Kidney epithelial cell (primary cell): ENCODE measurements at regions not wholly inside any gene's neighbourhood (a gene's known extent, or its start where the extent isn't known, plus 50 kb on each side); places are given as distances from the start of the nearest gene placed in this dataset.

Source experiments
- DNase-seq: peaks from one replicate; pipeline ENCODE4 v3.0.0-alpha.2; 2010; ENCODE audit warnings: low read depth
- H3K27me3 ChIP-seq: 2 replicates; pipeline ENCODE4 v1.6.0; 2011; ENCODE audit warnings: low read length; ENCODE audit not compliant: control insufficient read depth, insufficient read depth
- H3K36me3 ChIP-seq: 2 replicates; pipeline ENCODE4 v1.5.1; 2011; ENCODE audit warnings: low read length; ENCODE audit not compliant: control insufficient read depth, insufficient read depth
- H3K4me3 ChIP-seq: 2 replicates; pipeline ENCODE4 v1.5.1; 2011; ENCODE audit warnings: low read depth, mild to moderate bottlenecking, control low read depth, low read length
- CTCF ChIP-seq: IDR thresholded peaks from 2 replicates; pipeline ENCODE4 v1.5.1; 2011; ENCODE audit warnings: mild to moderate bottlenecking, moderate library complexity, low read length, control low read depth, inconsistent platforms; ENCODE audit not compliant: insufficient read depth, poor library complexity, severe bottlenecking

DNA sequence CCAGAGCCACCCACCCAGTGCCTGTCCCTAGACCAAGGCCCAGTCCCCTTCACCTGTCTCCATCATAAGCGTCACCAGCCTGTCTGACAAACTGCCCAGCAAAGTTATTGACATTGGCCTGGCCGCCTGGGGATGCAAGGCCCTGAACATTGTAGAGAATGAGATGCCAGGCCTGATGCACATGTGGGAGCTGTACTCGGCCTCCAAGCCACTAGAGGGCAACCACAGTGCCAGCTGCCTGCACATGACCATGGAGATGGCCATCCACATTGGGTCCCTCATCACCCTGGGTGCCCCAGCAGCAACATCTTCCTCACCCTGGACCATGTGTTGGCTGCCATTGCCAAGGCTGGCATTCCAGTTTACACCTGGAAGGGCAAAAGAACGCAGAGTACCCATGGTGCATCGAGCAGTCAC, 63.7 kb upstream of the ANTXRL start:
- DNase-seq: no peak
- no peak overlapping the region for H3K4me3 ChIP-seq
- H3K27me3 ChIP-seq: peaks cover 6% of the 10 kb centered on the region
- TF ChIP-seq CTCF: no peak
- H3K36me3 ChIP-seq: no peaks in the 10 kb centered on the region

DNA sequence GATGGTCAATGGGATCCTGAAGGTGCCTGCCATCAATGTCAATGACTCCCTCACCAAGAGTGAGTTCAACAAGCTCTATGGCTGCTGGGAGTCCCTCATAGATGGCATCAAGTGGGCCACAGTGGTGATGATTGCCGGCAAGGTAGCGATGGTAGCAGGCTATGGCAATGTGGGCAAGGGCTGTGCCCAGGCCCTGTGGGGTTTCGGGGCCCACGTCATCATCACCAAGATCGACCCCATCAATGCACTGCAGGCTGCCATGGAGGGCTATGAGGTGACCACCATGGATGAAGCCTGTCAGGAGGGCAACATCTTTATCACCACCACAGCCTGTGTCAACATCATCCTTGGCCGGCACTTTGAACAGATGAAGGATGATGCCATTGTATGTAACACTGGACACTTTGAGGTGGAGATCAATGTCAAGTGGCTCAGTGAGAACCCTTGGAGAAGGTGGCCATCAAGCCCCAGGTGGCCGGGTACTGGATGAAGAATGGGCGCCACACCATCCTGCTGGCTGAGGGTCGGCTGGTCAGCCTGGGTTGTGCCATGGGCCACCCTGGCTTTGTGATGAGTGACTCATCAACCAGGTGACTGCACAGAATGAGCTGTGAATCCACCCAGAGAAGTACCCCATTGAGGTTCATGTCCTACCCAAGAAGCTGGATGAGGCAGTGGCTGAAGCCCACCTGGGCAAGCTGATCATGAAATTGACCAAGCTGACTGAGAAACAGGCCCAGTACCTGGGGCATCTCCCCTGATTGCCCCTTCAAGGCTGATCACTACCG, 63.0 kb upstream of the ANTXRL start:
- DNase-seq: no peak
- no peak overlapping the region for H3K4me3 ChIP-seq
- no peaks in the 10 kb centered on the region for H3K36me3 ChIP-seq
- H3K27me3 ChIP-seq: peaks cover 7% of the 10 kb centered on the region
- no peak for TF ChIP-seq CTCF

- peaks cover 7% of the 10 kb centered on the region for H3K27me3 ChIP-seq
- H3K4me3 ChIP-seq: no peak overlapping the region
- no peak for DNase-seq
- no peaks in the 10 kb centered on the region for H3K36me3 ChIP-seq
- TF ChIP-seq CTCF: no peak
These were observed 62.4 kb upstream of the ANTXRL start for GRCh38 chr10:46224414-46224682.

- Histone ChIP-seq H3K36me3 (no peaks in the 10 kb centered on the region), H3K27me3 (peaks cover 7% of the 10 kb centered on the region), H3K4me3 (no peak overlapping the region)
- no peak for DNase-seq
- no peak for TF ChIP-seq CTCF
These were observed 61.2 kb upstream of the ANTXRL start for GRCh38 chr10:46225597-46225996.

DNA sequence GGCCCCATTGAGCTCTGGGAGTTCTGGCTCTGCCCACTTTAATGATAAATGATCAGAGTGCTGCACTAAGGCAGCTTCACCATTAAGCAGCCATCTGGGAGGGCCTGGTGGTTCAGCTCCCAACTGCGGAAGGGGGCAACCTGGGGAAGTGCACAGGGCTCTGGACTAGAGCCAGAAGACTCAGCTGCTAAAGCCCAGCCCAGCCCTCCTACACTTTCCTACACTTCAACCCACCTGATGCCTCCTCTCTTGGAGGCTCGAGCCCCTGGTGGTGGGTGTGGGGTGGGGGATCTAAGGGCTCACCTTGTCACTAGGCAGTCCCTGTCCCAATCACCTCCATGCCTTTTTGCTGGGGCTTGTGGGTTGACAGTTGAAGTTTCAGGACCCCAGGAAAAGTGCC, 60.6 kb upstream of the ANTXRL start:
- Histone ChIP-seq H3K4me3 (no peak overlapping the region), H3K36me3 (no peaks in the 10 kb centered on the region), H3K27me3 (peaks cover 7% of the 10 kb centered on the region)
- no peak for TF ChIP-seq CTCF
- no peak for DNase-seq

- no peak overlapping the region for H3K4me3 ChIP-seq
- H3K27me3 ChIP-seq: peaks cover 7% of the 10 kb centered on the region
- H3K36me3 ChIP-seq: no peaks in the 10 kb centered on the region
- no peak for TF ChIP-seq CTCF
- DNase-seq: no peak
These were observed 59.8 kb upstream of the ANTXRL start for GRCh38 chr10:46226900-46227558.
